HG03025 (cell line): ENCODE measurements at regions not wholly inside any gene's neighbourhood (a gene's known extent, or its start where the extent isn't known, plus 50 kb on each side); places are given as distances from the start of the nearest gene placed in this dataset.

Experiments used
- ATAC-seq: cut with Tn5 transposase; IDR thresholded peaks from one replicate; pipeline ENCODE4 v1.9.1; 2021; ENCODE audit warnings: mild to moderate bottlenecking, moderate library complexity; ENCODE audit not compliant: unreplicated experiment, low FRiP score

DNA sequence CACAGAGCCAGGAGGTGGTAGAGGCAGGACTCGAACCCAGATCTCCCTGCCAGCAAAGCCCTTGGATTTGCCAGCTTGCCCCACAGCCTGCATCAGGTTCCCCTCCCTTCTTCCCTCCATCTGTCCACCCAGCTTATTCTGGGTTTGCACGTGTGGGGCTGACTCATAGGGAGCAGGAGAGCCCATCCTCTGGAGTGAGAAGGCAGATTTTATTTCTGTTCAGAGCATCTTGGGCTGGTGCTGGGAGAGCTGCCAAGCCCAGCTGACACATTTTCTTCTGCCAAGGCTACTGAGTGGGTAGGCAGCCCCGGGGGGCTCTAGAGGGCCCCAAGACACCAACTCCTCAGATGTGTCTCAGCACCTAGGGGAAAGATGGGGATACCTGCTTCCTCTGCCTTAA, 106.3 kb upstream of the CRHR1 start:
- ATAC-seq: no peak

DNA sequence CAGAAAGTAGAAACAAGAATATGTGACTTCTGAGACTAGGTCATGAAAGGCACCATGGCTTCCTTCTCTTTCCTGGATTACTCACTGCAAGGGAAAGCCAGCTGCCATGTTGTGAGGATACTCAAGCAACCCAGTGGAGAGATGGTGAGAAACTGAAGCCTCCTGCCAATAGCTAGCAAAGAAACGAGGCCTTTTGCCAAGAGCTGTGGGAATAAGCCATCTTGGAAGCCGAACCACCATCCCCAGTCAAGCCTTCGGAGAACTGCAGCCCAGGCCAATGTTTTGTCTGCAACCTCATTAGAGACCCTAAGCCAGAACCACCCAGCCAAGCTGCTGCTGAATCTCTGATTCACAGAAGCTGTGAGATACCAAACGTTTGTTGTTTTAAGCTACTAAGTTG, 104.7 kb upstream of the CRHR1 start:
- ATAC-seq: no peak

DNA sequence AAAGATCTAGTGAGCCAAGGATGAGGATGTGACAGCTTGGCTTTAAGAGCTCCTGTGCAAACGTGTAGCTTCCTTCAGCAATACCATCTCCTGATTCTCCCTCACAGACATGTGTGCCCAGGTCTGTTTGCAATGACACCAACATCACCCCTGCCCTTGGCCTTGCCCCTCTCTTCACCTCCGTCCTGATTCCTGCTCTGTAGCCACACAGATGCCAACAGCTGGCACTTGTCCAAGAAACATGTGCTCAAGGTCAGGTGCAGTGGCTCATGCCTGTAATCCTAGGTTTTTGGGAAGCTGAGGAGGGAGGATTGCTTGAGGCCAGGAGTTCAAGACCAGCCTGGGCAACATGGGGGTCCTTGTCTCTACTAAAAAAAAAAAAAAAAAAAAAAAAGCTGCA, 103.8 kb upstream of the CRHR1 start:
- no peak for ATAC-seq

DNA sequence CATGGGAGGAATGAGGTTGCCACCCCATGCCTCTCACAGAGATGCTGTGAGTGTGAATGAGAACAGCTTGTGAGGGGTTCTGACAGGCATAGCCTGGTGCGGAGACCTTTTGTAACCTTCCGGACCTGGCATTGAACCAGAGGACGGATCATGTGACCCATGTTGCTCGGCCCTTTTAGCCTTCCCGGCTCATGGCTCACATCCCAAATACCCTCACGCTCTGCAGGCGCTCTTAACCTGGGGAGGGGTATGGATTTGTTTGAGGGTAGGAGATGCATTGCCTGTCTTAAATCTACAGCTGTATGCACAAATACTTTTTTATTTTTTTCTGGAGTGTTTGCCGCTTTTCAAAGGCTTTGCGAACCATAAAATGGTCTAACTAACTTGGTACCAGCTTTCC, 102.4 kb upstream of the CRHR1 start:
- ATAC-seq: no peak

DNA sequence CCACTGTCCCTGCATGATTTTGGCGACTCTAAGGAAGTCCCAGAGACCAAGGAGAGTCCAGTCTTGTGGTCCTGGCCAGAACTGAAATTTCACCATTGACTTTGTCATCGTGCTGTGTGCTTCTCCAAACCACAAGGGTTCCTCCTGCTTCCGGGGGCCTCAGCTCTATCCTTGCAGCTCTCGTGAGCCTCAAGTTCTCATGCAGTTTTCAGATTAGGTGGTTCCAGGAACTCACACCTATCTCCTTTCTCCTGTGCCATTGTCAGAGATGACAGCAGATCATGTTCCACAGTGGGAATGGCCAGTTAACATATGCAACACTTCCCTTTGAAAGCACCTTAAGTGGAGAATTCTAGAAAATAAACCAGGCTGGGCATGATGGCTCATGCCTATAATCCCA, 97.9 kb upstream of the CRHR1 start:
- ATAC-seq: no peak

DNA sequence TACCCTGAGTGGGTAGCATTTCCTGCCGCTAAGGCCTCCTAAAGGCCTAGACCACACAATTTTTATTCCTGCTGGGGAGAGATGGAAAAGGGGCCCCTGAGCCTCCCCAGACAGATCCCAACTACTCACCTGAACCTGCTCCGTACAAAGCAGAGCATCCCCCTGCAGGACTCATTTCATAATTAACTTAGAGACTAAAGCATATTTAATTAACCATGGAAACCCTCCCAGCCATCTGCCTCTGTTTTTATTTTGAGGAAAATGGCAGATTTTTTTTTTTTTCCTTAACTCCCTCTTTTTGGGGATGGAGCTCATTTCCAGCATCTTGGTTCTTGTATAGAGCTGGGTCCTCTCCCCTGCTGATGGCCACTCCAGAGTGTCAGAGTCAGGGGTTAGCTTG, 96.5 kb upstream of the CRHR1 start:
- no peak for ATAC-seq

DNA sequence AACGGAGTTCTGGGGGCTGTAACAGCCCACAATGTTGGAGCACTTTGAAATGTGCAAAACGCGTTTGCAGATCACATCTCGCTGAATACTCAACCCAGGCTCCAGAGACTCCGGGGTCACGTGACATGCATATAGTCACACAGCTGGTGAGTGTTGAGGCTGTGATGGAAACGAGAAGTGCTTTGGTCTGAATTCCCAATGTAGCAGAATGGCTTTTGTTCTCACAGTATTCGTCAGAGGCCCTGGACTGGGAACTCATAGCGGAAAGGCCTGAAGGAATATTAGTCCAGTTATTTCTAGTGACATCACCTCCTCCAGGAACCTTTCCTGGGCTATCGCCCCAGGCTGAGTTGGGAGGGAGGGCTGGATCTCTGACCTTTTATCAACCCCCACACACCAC, 95.8 kb upstream of the CRHR1 start:
- ATAC-seq: no peak

DNA sequence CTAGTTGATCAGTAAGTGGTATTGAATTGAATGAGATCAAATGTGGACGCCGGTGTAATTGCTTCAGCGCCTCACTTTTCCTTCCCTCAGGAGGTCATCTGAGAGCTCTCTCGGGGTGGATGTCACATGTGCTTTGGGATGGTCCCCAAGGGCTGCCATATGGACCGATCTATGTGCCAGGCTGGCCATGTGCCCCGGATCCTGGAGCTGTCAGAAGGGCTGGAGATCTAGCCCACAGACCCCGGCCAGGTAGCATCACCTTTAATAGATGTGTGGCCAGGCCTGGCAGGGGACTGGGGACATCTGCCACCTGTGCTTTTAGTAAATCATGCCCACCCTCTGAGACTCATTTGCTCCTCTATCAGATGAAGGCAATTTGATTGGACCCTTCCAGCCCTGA, 95.3 kb upstream of the CRHR1 start:
- no peak for ATAC-seq

DNA sequence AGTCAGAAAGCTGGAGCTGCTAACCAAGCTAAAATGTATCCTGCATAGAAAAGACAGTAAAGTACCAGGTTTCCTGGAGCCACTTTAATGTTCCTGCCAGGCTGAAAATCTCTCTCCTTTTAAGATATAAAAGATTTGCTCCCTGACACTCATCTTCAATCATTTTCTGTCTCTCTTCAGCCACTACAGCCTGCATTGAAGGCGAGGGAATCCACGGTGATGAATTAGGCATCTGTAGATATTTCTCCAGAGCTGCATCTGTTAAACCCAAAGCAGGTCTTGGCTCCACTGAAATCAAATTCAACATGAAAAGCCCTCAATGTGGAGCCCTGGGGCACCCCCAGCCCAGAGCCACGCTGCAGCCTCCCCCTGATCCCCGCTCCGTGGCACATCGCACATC, 94.7 kb upstream of the CRHR1 start:
- ATAC-seq: no peak

DNA sequence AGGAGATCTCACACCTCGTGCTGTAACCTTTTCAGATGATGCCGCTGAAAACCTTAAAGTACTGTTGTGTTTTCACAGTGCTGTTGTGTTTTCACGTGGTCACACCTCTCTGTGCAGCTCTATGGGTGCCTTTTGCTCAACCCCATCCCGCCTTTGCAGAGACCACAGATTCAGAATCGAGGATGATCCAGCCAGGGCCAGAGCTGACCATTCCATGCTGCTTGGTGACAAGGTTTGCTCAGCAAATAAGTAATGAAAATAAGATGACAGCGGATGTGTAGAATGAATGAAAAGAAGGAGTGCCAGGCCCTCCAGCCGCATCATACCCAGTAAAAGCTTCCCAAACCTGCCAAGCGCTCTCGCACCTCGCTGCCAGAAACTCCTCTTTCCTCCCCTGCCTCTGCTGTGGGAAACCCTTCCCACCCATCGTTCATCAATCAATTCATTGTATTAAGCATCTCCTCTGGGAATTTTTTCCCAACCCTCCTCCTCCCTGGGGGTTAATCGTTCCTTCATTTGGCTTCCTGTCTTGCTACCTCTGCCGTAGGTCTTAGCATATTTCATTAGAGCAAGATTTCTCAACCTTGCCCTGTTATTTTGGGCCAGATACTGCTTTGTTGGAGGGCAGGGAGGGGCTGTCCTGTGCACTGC, 93.4 kb upstream of the CRHR1 start:
- ATAC-seq: no peak

DNA sequence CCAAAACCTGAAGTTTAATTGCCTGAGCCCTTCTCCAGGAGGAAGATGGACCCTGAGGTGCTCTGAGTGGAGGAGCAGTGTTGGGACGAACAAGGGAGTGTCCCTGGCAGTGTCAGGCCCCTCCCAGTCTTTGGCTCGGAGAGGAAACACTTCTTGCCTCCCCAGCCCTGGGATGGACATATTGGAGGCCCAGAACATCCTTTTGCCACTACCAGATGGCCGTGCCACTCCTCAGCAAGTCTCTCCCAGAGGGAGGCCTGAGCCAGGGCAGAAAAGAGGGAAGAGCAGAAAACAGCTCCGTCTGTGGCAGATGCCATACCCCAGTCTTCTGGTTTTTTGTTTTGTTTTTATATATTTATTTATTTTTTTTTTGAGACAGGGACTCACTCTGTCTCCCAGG, 91.5 kb upstream of the CRHR1 start:
- ATAC-seq: no peak

DNA sequence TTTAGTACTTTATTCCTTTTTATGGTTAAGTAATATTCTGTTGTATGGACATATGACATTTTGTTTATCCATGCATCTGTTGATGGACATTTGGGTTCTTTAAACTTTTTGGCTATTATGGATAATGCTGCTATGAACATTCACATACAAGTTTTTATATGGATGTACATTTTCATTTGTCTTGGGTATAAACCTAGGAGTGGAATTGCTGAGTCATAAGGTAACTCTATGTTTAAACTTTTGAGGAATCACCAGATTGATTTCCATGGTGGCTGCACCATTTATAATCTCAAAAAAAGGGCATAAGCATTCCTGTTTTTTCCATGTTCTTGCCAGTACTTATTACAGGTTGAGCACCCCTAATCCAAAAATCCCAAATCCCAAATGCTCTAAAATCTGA, 90.3 kb upstream of the CRHR1 start:
- ATAC-seq: no peak

DNA sequence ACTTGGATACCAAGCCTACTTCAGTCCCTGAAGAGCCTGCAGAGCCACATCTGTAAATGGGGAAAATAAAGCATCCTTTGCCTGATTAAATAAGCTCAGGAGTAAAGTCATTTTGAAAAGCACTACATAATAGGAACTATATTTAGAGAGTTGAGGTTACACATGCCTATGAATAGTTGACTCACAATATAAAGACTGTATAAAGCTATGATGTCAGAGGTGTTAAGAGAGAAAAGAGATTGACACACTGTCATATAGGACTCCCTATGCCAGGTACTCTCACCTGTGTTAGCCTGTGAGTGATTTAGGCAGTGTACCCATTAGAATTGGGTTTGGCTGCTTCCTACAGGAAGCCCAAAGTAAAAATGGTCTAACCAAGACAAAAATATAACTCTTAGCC, 87.7 kb upstream of the CRHR1 start:
- ATAC-seq: no peak

DNA sequence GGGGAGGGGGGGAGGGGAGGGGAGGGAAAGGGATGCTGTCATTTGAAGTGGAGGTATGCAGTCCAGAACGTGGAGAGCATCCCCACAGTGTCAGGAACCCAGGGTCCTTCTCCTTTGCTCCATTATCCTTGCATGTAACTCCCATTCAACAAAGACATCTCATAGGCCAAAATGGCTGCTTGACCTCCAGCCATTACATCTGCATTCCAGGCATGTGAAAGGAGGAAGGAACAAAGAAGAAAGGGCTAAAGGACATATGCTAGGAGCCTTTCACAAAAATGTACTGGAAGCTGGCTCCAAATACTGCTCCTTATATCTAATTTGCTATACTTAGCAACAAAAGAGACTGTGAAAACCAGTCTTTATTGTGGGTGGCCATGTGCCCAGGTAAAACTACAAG, 87.0 kb upstream of the CRHR1 start:
- ATAC-seq: no peak

DNA sequence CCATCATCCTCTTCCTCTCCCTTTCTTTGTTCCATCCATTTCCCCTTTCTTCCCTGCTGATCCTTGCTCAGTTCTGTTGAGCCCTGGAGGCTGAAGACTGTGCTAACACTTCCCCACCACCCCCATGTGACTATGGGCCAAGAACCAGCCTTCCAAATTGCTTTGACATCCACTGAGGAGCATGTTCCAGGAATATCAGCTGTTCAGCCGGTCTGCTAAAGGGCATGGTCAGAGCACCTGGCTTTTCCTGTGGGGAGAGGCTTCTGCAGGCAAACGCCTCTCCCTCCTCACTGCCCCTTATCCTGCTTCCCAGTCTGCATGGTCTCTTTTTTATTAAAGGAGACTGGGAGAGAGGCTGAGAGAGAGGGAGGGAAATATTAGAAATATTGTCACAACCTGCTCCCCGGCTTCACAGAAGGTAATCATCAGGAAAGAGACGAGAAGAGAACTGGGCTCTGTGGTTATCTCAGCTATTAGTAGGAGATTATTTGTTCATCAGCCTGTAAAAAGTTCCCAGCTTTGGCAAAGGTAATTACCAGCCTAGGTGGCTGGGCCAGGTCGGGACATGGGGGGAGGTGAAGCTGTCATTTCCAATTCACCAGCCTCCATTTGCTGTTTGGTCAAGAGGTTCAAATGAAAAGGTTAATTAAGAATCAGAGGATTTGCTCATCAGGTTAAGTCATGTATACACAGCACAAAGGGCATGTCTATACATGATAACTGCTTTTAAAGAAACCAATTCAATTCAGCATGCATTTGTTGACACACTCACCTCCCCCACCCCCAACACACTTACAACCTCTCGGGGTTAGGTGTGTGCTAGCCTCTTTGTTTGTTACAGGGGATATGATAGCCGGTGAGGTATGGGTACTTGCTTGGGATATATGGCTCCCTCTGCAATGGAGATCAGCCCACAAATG, 83.7 kb upstream of the CRHR1 start:
- ATAC-seq: no peak

DNA sequence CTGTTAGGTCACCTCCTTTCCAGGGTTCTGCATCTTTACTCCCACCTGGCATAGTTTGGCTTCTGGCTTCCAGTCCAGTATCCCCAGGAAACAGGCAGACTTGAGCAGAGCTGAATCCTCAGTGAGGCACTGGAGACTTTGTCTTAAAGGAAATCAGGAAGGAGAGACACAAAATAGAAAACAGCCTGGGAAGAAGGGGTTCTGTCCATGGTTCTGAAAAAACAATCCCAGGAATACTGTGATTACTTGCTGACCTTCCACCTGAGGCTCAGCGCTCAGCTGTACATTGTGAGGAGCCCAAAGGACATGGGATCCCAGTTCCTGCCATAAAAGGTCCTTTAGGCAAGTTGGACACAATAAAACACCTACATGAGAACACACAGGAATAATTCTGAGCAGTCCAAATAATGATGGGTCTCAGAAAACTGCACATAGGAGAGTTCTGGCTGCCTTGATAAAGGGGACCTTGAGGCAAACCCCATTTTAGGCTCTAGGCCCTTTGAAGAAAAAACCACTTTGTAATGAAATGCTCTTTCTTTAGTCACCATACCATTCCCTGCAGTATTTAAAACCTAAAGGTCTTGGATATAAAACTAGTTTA, 81.4 kb upstream of the CRHR1 start:
- ATAC-seq: no peak

DNA sequence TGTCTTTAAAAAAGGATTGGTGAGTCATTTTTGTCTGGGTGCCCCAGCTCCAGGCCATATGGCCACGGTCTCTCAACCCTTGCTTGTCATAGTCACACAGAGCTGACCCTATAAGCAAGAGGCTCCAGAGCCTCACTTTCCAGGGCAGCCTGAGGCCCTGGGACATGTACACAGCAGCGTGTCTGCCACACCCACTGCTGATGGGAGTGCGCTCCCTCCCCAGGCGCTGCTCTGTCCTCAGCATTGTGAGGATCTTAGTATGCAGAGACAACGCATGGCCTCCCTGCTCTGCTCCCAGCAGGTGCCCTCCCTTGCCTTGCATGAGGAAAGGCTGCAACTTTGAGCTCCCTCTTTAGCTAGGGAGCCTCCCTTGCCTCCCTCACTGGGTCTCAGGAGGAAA, 80.8 kb upstream of the CRHR1 start:
- ATAC-seq: no peak

DNA sequence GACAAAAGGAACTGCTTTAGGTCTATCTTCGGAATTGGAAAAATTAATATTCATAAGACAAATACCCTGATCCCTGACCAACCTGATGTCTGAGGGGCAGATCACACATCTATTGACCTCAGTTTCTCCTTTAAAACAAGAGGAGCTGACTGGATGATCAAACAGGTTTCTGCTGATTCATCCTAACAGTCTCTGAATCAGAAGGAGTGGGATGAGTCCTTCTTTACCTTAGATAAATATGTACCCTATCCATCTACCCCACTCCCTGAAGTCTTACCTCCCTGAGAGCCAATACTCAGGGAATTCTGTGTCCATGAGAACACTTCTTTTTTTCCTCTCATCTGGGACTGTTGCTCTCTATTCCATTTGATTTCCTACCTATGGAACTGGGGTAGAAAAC, 80.3 kb upstream of the CRHR1 start:
- ATAC-seq: no peak

DNA sequence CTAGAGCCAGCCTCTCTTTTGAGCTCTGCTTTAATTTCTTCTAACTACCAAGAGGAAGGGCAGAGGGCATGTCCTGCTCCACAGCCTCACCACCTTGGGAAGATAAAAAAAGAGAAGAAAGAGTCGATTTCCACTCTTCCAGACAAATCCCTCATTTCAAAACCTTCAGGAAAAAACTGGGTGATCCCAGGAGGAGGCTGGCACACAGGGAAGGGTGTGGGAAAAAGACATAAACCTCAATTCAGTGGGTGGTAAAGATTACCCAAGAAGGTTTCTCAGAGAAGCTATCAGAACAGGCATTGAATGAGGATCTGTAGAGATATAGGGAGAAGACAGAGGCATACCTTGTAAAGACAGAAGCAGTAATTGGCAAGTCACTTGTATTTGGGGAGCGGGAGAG, 79.9 kb upstream of the CRHR1 start:
- no peak for ATAC-seq

DNA sequence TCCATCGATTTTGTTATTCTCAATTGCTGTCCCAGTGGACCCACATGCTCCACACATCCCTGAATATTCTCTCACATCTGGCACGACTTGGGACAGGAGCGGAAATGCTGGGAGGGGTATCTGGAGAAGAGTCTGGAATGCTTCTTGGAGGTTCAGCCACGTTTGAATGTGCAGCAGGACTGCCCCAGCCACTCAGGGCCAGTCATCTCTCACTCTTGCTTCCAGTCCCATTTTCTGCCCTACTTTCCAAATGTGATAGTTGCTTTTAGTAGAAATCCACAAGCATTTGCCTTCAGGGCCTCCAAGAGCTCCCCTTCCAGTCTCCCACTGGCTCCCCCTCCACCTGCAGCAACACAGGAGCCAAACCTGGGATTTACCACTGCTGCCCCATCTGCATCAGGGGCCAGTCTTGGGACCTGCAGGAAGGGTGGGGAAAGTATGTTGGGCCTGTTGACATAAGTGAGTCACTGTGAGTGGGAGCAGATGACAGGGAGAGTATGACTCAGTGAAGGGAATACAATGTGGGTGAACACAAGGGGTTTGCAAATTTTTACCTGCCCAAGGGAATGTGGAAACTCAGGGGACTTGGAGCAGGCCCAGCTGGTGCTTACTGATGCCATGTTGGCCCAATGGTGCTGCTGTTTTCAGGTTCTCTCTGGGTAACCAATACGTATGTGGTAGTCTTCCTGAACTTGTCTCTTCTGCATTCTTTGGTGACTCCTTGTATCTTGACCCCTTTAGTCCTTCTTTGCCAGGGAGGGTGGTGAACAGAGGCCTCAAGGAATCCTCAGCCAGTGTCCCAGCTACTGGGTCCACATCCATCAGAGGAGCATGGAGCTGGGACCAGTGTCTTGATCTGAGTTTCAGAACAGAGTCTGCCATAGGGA, 78.8 kb upstream of the CRHR1 start:
- ATAC-seq: no peak

DNA sequence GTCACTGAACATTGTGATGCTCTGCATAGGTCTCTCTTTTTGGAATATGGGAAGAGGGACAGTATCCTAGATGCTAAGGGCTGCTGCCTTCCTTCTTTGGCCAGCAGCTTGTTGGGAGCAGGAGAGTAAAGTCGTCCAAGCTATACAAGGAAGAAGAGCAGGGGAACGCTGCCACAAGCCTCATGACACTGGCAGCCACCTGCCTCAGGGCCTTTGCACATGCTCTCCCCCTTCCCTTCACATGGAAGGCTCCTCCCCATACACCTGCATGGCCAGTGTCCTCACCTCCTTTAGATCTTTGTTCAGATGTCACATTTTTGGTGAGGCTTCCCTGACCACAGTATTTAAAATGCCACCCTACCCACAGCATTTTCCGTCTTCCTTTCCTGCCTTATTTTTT, 78.1 kb upstream of the CRHR1 start:
- ATAC-seq: no peak
